GOT3 (cell line): ENCODE measurements at regions not wholly inside any gene's neighbourhood (a gene's known extent, or its start where the extent isn't known, plus 50 kb on each side); places are given as distances from the start of the nearest gene placed in this dataset.
"Not testable (repeated sequence)": the region's sequence is repeated elsewhere in the genome, so short reads cannot be mapped to it uniquely, and the experiment has no call there.

Experiments
- DNase-seq: peaks from one replicate; lab custom pipeline; 2025; ENCODE audit warnings: mixed read lengths; lab: John Stamatoyannopoulos, UW

DNA sequence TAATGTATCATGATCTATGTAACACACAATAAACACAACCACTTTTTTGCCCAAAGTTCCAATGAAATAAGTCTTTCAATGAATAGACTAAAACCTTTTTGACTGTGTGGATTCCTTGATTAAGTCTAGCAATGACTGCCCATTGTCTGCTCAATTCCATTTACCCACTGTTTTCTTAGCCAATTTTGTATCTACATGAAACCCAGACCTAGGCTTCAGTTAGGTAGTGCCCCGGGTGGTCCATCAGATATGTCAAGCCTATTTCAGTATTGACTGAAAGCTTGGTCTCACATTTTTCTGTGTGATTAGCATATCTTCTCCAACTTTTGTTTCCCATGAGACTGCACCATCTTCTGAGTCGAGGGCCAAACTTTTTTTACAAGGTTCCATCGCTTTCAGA, 615.0 kb downstream of the C6orf118 start:
- no peak for DNase-seq

GRCh38 chr6:164693944-164694343, 615.5 kb downstream of the C6orf118 start:
- no peak for DNase-seq

DNA sequence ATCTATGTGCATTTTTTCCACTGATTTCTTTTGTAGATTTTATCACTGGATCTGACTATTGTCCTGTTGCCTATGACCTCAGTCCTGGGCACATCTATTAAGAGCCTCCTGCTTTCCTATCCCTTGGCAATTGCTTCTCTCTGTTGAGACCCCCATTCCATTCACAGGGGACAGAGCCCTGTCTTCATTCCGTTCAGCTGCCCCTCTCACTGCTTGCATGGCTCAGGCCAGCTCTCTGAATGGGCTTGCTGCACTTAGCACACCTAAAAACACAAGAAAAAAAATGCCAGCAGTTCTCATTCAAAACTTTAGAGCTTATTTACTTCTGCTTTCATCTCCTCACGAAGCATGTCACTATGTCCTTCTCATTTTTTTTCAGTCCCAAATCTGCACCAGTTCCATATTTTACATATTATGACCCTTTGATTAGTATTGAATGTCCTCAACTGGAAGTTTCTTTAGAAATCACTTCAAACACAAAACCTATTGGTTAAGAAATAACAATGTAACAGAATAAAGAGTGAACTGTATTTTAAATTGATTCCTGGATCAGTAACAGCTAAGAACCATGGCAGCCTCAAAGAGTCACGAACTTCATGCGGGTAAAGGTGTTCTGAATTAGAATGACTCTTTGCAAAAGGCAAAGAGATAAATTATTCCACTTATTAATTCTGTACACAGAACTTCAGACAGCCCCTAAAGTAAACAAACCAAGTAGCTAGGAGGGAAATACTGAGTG, 616.5 kb downstream of the C6orf118 start:
- DNase-seq = no peak

GRCh38 chr6:164690702-164691500, 618.5 kb downstream of the C6orf118 start:
- no peak for DNase-seq

DNA sequence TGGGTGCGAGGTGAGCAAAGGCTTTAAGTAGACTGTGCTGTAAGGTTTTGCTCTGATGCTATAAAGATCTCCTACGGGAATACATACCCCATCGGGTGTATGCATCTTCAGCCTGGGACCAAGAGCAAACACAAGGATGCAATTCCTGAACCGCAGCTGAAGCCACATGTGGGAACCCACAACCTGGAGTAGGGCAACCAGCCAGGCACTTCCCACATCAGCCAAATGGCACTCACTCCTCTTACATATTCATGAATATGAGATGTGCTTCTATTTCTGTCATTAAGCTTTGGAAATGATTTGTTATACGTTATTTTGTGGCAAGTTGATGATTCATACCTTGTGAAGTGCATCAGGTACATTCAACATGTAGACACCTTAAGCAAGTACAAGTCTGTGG, 619.2 kb downstream of the C6orf118 start:
- no peak for DNase-seq

GRCh38 chr6:164665328-164665727, 644.1 kb downstream of the C6orf118 start:
- no peak for DNase-seq

DNA sequence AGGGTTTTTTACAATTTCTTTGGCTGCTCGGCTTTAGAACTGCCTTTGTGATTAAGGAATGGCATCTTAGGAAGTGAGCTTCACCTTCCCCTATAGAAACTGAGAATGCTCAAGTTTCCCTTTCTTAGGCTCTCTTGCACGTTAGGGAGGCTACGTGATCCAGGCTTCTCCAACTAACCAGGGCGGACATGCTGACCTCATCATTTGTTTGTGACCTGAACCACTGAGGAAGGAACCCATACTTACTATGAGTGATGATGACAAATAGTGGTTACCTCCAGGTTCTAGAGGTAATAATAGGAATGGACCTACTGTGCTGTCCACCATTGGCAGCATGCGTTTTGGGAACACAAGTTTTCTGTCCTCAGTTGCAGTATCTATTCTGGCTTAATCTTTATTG, 645.8 kb downstream of the C6orf118 start:
- no peak for DNase-seq

DNA sequence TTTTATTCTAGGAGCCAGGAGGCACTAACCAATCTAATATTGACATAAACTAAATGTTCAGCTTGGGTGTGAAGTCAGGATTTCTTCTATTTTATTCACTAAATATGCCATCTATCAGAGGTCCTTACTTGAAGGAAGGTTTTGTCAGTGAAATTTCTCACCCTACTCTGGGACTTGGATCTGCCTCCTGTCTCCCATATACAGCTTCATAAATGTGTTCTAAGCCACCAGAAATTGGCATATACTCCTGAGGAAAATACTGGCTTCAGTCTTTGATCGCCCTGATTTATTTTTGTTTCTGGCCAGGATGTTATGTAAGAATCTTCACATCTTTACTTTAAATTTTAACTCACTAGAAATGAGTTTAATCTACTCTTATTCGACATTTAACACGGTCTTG, 647.7 kb downstream of the C6orf118 start:
- no peak for DNase-seq

DNA sequence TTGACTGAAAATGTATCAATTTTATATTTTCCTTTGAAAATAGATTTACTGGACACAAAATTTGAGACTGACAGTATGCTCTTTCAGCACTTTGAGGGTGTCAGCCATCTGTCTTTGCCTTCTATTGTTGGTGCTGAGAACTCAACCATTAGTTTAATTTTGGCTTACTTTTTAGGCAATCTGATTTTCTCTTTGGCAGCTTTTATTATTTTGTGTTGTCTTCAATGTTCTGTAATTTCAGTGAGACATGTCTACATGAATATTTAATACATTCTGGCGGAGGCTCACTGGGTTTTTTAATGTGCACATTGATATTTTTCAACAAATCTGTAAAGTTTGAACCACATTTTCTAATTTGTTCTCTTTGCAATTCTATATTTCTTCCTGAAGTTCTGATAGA, 648.6 kb downstream of the C6orf118 start:
- no peak for DNase-seq

GRCh38 chr6:164640956-164641355, 668.4 kb downstream of the C6orf118 start:
- no peak for DNase-seq

GRCh38 chr6:164628302-164628931, 681.0 kb downstream of the C6orf118 start:
- no peak for DNase-seq

DNA sequence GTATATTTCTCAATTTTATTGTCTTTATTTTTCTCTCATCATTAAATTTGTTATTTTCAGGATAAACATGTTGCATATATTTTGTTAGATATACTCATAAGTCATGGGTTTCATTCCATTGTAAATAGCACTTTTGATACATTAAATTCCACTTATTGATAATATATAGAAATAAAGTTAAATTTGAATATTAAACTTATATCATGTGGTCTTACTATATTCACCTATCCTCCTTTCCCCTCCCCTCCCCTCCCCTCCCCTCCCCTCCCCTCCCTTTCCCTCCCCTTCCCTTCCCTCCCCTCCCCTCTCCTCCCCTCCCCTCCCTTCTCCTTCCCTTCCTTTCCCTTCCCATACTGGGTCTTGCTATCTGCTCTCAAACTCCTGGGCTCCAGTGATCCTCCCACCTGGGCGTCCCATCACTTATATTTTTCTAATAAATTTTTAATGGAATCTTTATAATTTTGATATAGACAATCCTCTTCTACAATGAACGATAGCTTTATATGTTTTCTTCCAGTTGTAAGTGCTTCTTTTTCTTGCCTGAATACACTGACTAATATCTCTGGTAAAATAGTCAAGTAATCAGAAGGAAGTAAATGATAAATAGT, 692.4 kb downstream of the C6orf118 start:
- DNase-seq = no peak

GRCh38 chr6:164612751-164613150, 696.7 kb downstream of the C6orf118 start:
- DNase-seq = no peak

- DNase-seq = not testable (repeated sequence)
Measured at GRCh38 chr6:164610859-164611258, 698.5 kb downstream of the C6orf118 start.

- DNase-seq = not testable (repeated sequence)
Measured at GRCh38 chr6:164602415-164602814, 707.0 kb downstream of the C6orf118 start.

- DNase-seq = no peak
Measured at GRCh38 chr6:164581563-164581962, 727.8 kb downstream of the C6orf118 start.

DNA sequence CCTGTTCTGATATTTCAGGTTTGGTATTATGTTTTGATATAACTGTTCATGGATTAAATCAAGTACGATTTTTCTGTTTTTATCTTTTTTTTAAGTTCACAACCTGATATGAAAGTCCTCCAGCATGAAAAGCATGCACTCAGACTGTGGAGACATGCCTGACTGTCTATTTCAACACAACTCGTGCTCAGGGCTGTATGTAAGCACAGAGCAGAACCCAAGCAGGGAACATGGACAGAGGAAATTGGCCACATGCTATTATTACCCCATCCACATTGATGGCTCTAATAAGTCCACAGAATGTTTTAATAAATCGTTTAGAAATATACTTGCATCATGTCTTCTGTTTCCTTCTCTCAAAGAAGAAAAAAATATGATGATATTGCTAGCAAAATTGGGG, 730.4 kb downstream of the C6orf118 start:
- DNase-seq = no peak

GRCh38 chr6:164578616-164579015, 730.8 kb downstream of the C6orf118 start:
- no peak for DNase-seq

DNA sequence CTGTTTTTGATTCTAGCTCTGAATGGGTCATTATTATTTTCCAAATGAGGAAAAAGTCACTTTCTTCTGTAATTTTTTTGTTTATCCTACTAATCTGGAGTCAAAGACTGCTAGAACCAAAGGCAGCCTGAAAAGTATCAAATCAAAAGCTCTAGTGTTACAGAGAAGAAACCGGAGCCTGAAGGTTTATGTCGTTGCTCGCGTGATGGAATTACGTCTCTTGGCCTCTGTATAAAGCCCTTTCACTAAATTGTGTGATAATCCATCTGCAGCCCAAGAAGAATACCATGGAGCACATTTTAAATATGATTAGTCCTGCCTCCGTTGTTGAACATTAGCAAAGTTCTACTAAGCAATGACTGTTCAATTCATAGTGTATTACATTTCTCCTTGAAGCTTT, 738.6 kb downstream of the C6orf118 start:
- no peak for DNase-seq

GRCh38 chr6:164569509-164569908, 739.9 kb downstream of the C6orf118 start:
- no peak for DNase-seq

GRCh38 chr6:164563924-164564323, 745.5 kb downstream of the C6orf118 start:
- DNase-seq = no peak

GRCh38 chr6:164561656-164562055, 747.7 kb downstream of the C6orf118 start:
- DNase-seq = no peak
